Esophagus muscularis mucosa (tissue), 4 donors: ENCODE measurements at regions not wholly inside any gene's neighbourhood (a gene's known extent, or its start where the extent isn't known, plus 50 kb on each side); places are given as distances from the start of the nearest gene placed in this dataset.

Source experiments
- DNase-seq: peaks from one replicate; pipeline ENCODE4 v3.0.0-alpha.2; 2017; ENCODE audit errors: extremely low spot score
- H3K27ac ChIP-seq, 4 donors: fragments of 200-600 bp; sonication (generic); replicated peaks in 1 of 4; 1 replicate in 3 of 4; 2 replicates in 1 of 4; pipeline ENCODE4 v1.5.1; 2016 to 2019; ENCODE audit warnings: mild to moderate bottlenecking in 1 of 4
- H3K27me3 ChIP-seq, 4 donors: fragments of 200-600 bp; sonication (generic); one replicate each; pipeline versions ENCODE4 v1.5.1 to v1.6.0; 2016 to 2019
- H3K36me3 ChIP-seq, 4 donors: fragments of 200-600 bp; sonication (generic); one replicate each; pipeline ENCODE4 v1.5.1; 2016 to 2019
- H3K4me1 ChIP-seq, 4 donors: fragments of 200-600 bp; sonication (generic); one replicate each; pipeline ENCODE4 v1.5.1; 2016 to 2019
- H3K4me3 ChIP-seq, 4 donors: fragments of 200-600 bp; sonication (generic); 1 replicate in 2 of 4; 2 replicates in 2 of 4; pipeline ENCODE4 v1.5.1; 2016 to 2019; ENCODE audit warnings: mild to moderate bottlenecking in 4 of 4, moderate library complexity in 1 of 4
- H3K9me3 ChIP-seq, 4 donors: fragments of 200-600 bp; sonication (generic); 1 replicate in 3 of 4; 2 replicates in 1 of 4; pipeline ENCODE4 v1.5.1; 2016 to 2019
- CTCF ChIP-seq, 3 experiments: fragments of 200-600 bp in 2 of 3; fragments of 450-650 bp in 1 of 3; sonication (generic) in 2 of 3; IDR thresholded peaks; one replicate each; pipeline ENCODE4 v1.5.1; 2017 to 2019; ENCODE audit warnings: antibody characterized with exemption in 3 of 3, mild to moderate bottlenecking in 2 of 3, moderate library complexity in 1 of 3
- EP300 ChIP-seq: sonication (generic); formaldehyde crosslinking; IDR thresholded peaks from one replicate; pipeline ENCODE4 v1.6.1; 2017; ENCODE audit warnings: antibody characterized with exemption
- POLR2A ChIP-seq: fragments of 450-650 bp; IDR thresholded peaks from one replicate; pipeline ENCODE4 v1.6.1; 2017; ENCODE audit warnings: antibody characterized with exemption, moderate library complexity, mild to moderate bottlenecking, low read depth
- POLR2AphosphoS5 ChIP-seq, 2 donors: sonication (generic); formaldehyde crosslinking; IDR thresholded peaks; one replicate each; pipeline ENCODE4 v1.6.1; 2017; ENCODE audit warnings: antibody characterized with exemption in 2 of 2
- WGBS: methylation state at CpG from one replicate; pipeline ENCODE4 v1.1.5; 2018; 5-methylcytosine and 5-hydroxymethylcytosine counted together
- intact Hi-C: fragments of 100-400 bp; cut with DNase I; formaldehyde crosslinking; loops from one replicate; pipeline ENCODE4 v1.15.1; 2023

- Histone ChIP-seq H3K4me1 (no peaks in the 10 kb centered on the region), H3K4me3 (no peak overlapping the region), H3K9me3 (no peaks in the 10 kb centered on the region), H3K27ac (no peak overlapping the region), H3K27me3 (no peaks in the 10 kb centered on the region), H3K36me3 (no peaks in the 10 kb centered on the region)
- TF ChIP-seq POLR2A: no peak
- no peak for TF ChIP-seq EP300
- no peak for TF ChIP-seq POLR2AphosphoS5 (IDR thresholded peaks at IDR 0.05)
- no peak for TF ChIP-seq CTCF (IDR thresholded peaks at IDR 0.05)
- no peak for DNase-seq
- intact Hi-C loops: no loop called here
- WGBS: 64% methylated on average over 5 of the region's 5 CpGs
Measured at GRCh38 chr10:57706576-57707299, 561.0 kb downstream of the IPMK start.

DNA sequence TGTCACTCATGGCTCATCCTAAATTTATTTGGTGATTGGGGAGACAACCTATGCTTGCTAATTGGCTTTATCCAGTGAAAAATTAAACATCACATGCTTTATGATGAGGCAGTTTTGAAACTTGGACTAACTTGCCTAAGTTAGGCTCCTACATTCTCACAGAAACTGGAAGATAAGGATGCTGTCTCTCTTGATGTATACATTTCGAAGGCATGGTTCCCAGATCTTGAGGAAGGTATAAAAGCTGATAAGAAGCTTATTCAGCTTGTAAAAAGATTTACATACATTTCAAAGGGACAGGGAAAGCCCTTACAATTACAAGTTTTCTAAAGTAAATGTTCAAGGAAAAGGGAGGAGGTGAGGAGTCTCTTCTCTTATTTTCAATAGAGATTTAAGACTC lies 561.7 kb downstream of the IPMK start:
- TF ChIP-seq POLR2AphosphoS5 (IDR thresholded peaks at IDR 0.05) (no peak), EP300 (no peak), CTCF (IDR thresholded peaks at IDR 0.05) (no peak), POLR2A (no peak)
- 52% methylated on average over 1 of the region's 1 CpG for WGBS
- H3K9me3 ChIP-seq: no peaks in the 10 kb centered on the region

GRCh38 chr10:57699944-57700343 lies 567.8 kb downstream of the IPMK start:
- no peaks in the 10 kb centered on the region for H3K9me3 ChIP-seq
- no peak for DNase-seq
- 9% methylated on average over 1 of the region's 1 CpG for WGBS
- no peaks in the 10 kb centered on the region for H3K27me3 ChIP-seq
- TF ChIP-seq POLR2A: no peak
- TF ChIP-seq CTCF (IDR thresholded peaks at IDR 0.05): no peak
- no peak for TF ChIP-seq POLR2AphosphoS5 (IDR thresholded peaks at IDR 0.05)
- no peak for TF ChIP-seq EP300
- H3K36me3 ChIP-seq: no peaks in the 10 kb centered on the region
- H3K4me3 ChIP-seq: no peak overlapping the region
- H3K4me1 ChIP-seq: no peaks in the 10 kb centered on the region
- no peak overlapping the region for H3K27ac ChIP-seq
- intact Hi-C loops: no loop called here

More for the DNA sequence above, 561.7 kb downstream of the IPMK start:
- no peak overlapping the region for H3K27ac ChIP-seq
- no peaks in the 10 kb centered on the region for H3K4me1 ChIP-seq
- intact Hi-C loops: no loop called here
- no peak overlapping the region for H3K4me3 ChIP-seq
- DNase-seq: no peak
- no peaks in the 10 kb centered on the region for H3K27me3 ChIP-seq
- H3K36me3 ChIP-seq: no peaks in the 10 kb centered on the region

GRCh38 chr10:57696641-57697040 lies 571.1 kb downstream of the IPMK start:
- Histone ChIP-seq H3K27me3 (no peaks in the 10 kb centered on the region), H3K27ac (no peak overlapping the region), H3K4me1 (no peaks in the 10 kb centered on the region)

More at GRCh38 chr10:57696641-57697040, 571.1 kb downstream of the IPMK start:
- Histone ChIP-seq H3K36me3 (no peaks in the 10 kb centered on the region), H3K9me3 (no peaks in the 10 kb centered on the region), H3K4me3 (no peak overlapping the region)
- intact Hi-C loops: no loop called here
- no peak for DNase-seq
- TF ChIP-seq EP300 (no peak), CTCF (IDR thresholded peaks at IDR 0.05) (no peak), POLR2A (no peak), POLR2AphosphoS5 (IDR thresholded peaks at IDR 0.05) (no peak)
- 57% methylated on average over 1 of the region's 1 CpG for WGBS
